GM12891 (cell line): ENCODE measurements at regions not wholly inside any gene's neighbourhood (a gene's known extent, or its start where the extent isn't known, plus 50 kb on each side); places are given as distances from the start of the nearest gene placed in this dataset.

Experiments
- PAX5 ChIP-seq: IDR thresholded peaks from 2 replicates; pipeline ENCODE4 v1.6.1; 2011; ENCODE audit warnings: low read length, moderate library complexity, mild to moderate bottlenecking; ENCODE audit not compliant: insufficient read depth, severe bottlenecking
- POLR2A ChIP-seq: IDR thresholded peaks from 2 replicates; pipeline ENCODE4 v1.6.1; 2011; ENCODE audit warnings: low read depth, low read length, control low read depth
- TAF1 ChIP-seq: IDR thresholded peaks from 2 replicates; pipeline ENCODE4 v1.6.1; 2011; ENCODE audit warnings: low read depth, low read length, control low read depth

DNA sequence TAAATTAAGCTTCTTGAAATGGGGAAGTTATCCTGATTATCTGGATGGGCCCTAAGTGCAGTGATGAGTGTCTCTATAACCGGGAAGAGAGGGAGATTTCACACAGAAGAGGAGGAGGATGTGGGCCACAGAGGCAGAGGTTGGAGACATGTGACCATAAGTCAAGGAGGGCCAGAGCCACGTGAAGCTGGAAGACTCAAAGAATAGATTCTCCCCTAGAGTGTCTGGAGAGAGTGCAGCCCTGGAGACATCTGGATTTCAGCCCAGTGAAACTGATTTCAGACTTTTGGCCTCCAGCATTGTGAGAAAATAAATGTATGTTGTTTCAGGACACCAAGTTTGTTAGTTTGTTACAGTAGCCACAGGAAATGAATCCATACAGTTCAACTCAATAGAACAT is 442.9 kb downstream of the NTRK2 start:
- TF ChIP-seq POLR2A: no peak
- TF ChIP-seq TAF1: no peak
- TF ChIP-seq PAX5: no peak
